Hindlimb muscle (tissue), 1 donor: ENCODE measurements at regions not wholly inside any gene's neighbourhood (a gene's known extent, or its start where the extent isn't known, plus 50 kb on each side); places are given as distances from the start of the nearest gene placed in this dataset.

Source experiments
- DNase-seq: peaks from one replicate; pipeline ENCODE4 v3.0.0-alpha.2; 2013

GRCh38 chr9:82593501-82593900 lies 469.4 kb downstream of the RASEF start:
- DNase-seq = no peak

- DNase-seq = no peak
Observed at GRCh38 chr9:82597241-82598203, 465.4 kb downstream of the RASEF start.

- DNase-seq = no peak
Observed at GRCh38 chr9:82598241-82599039, 464.5 kb downstream of the RASEF start.

- DNase-seq = no peak
Observed at GRCh38 chr9:82599336-82599949, 463.5 kb downstream of the RASEF start.

- no peak for DNase-seq
Observed at GRCh38 chr9:82600536-82601292, 462.2 kb downstream of the RASEF start.

- no peak for DNase-seq
Observed at GRCh38 chr9:82601293-82601771, 461.6 kb downstream of the RASEF start.

GRCh38 chr9:82604947-82605656 lies 457.8 kb downstream of the RASEF start:
- no peak for DNase-seq

- no peak for DNase-seq
Observed at GRCh38 chr9:82605657-82606031, 457.3 kb downstream of the RASEF start.

- DNase-seq = no peak
Observed at GRCh38 chr9:82606071-82606470, 456.9 kb downstream of the RASEF start.

GRCh38 chr9:82606492-82607382 lies 456.2 kb downstream of the RASEF start:
- DNase-seq = peak; percentile 69

GRCh38 chr9:82608487-82608886 lies 454.5 kb downstream of the RASEF start:
- no peak for DNase-seq

- no peak for DNase-seq
Observed at GRCh38 chr9:82612942-82613341, 450.0 kb downstream of the RASEF start.

GRCh38 chr9:82613498-82613897 lies 449.4 kb downstream of the RASEF start:
- no peak for DNase-seq

- DNase-seq = no peak
Observed at GRCh38 chr9:82616545-82616944, 446.4 kb downstream of the RASEF start.

- no peak for DNase-seq
Observed at GRCh38 chr9:82621447-82621846, 441.5 kb downstream of the RASEF start.

- DNase-seq = no peak
Observed at GRCh38 chr9:82637368-82637767, 425.6 kb downstream of the RASEF start.

- no peak for DNase-seq
Observed at GRCh38 chr9:82645600-82645999, 417.3 kb downstream of the RASEF start.

- no peak for DNase-seq
Observed at GRCh38 chr9:82650368-82650767, 412.6 kb downstream of the RASEF start.

- DNase-seq = no peak
Observed at GRCh38 chr9:82651474-82651873, 411.5 kb downstream of the RASEF start.

- no peak for DNase-seq
Observed at GRCh38 chr9:82665324-82665723, 397.6 kb downstream of the RASEF start.
